ENCODE measurements at regions not wholly inside any gene's neighbourhood (a gene's known extent, or its start where the extent isn't known, plus 50 kb on each side); places are given as distances from the start of the nearest gene placed in this dataset.

GRCh38 chr3:170730071-170730812, 139.8 kb downstream of the RPL22L1 start:
- intact Hi-C loops (cut with micrococcal nuclease), result no loop called here

DNA sequence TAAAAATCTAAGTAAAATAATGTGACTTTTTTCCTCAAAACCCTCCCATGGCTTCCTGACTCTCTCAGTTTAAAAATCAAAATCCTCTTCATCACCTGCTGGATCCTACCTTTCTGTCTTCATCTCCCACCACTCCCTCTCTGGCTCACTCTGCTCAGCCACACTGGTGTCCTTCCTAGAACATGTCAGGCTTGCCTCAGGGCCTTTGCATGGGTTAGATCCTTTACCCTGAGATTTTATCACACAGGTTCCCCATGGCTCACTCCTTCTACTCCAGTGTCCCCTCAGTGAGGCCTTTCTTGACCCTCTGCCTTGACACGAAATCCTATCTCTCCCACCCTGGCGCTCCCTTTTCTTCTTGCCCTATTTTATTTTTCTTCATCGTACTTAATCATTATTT, 141.8 kb downstream of the RPL22L1 start:
- Histone ChIP-seq H3K4me3 (replicated peaks in 1 of 3; ENCODE audit: low read depth in 2 of 3, low read length in 3 of 3) (no peak overlapping the region), H3K9me3 (replicated peaks in 1 of 2; ENCODE audit: control insufficient read depth in 1 of 2, insufficient read depth in 1 of 2, low read length in 2 of 2) (no peaks in the 10 kb centered on the region), H3K4me2 (replicated peaks; ENCODE audit: extremely low read depth, low read length, poor library complexity, severe bottlenecking) (no peak overlapping the region), H3K9ac (ENCODE audit: insufficient read depth, low read length, poor library complexity, severe bottlenecking) (no peak overlapping the region), H3K79me2 (ENCODE audit: insufficient read depth, low read length) (no peaks in the 10 kb centered on the region), H3K4me1 (ENCODE audit: control insufficient read depth in 1 of 2, insufficient read depth in 2 of 2, low read length in 2 of 2) (peaks cover 8 to 10% of the 10 kb centered on the region in 2 donors), H3K27ac (ENCODE audit: low read depth in 1 of 2, low read length in 2 of 2) (no peak overlapping the region), H3K27me3 (ENCODE audit: control insufficient read depth in 2 of 2, insufficient read depth in 2 of 2, low read length in 2 of 2) (no peaks in the 10 kb centered on the region), H3K36me3 (replicated peaks in 1 of 2; ENCODE audit: control insufficient read depth in 1 of 2, insufficient read depth in 2 of 2, low read length in 2 of 2) (no peaks in the 10 kb centered on the region), H2AFZ (ENCODE audit: insufficient read depth, low read depth, low read length, poor library complexity, severe bottlenecking) (no peak overlapping the region), H4K20me1 (ENCODE audit: insufficient read depth, low read length) (no peaks in the 10 kb centered on the region)
- no peak overlapping the region for H3K4me3 Mint-ChIP-seq
- TF ChIP-seq, protein P1, sequence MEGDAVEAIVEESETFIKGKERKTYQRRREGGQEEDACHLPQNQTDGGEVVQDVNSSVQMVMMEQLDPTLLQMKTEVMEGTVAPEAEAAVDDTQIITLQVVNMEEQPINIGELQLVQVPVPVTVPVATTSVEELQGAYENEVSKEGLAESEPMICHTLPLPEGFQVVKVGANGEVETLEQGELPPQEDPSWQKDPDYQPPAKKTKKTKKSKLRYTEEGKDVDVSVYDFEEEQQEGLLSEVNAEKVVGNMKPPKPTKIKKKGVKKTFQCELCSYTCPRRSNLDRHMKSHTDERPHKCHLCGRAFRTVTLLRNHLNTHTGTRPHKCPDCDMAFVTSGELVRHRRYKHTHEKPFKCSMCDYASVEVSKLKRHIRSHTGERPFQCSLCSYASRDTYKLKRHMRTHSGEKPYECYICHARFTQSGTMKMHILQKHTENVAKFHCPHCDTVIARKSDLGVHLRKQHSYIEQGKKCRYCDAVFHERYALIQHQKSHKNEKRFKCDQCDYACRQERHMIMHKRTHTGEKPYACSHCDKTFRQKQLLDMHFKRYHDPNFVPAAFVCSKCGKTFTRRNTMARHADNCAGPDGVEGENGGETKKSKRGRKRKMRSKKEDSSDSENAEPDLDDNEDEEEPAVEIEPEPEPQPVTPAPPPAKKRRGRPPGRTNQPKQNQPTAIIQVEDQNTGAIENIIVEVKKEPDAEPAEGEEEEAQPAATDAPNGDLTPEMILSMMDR (IDR thresholded peaks at IDR 0.05), result no peak
- intact Hi-C loops (cut with micrococcal nuclease), result no loop called here
- DNase-seq, result no peak
- no peaks in the 10 kb centered on the region for H3K36me3 Mint-ChIP-seq
- WGBS (ENCODE audit: insufficient coverage), result no CpG with 5 or more reads among the region's 3 CpGs
- no peak overlapping the region for H3K27ac Mint-ChIP-seq
- H3K9me3 Mint-ChIP-seq, result peaks cover 0 to 3% (median 0%) of the 10 kb centered on the region in 7 donors
- H3K4me1 Mint-ChIP-seq, result peaks cover 14% of the 10 kb centered on the region
- H3K27me3 Mint-ChIP-seq (ENCODE audit: low read depth in 3 of 3), result no peaks in the 10 kb centered on the region

More at GRCh38 chr3:170730071-170730812, 139.8 kb downstream of the RPL22L1 start:
- Histone ChIP-seq H2AFZ (ENCODE audit: insufficient read depth, low read depth, low read length, poor library complexity, severe bottlenecking) (no peak overlapping the region), H3K4me3 (replicated peaks in 1 of 3; ENCODE audit: low read depth in 2 of 3, low read length in 3 of 3) (no peak overlapping the region), H3K27me3 (ENCODE audit: control insufficient read depth in 2 of 2, insufficient read depth in 2 of 2, low read length in 2 of 2) (no peaks in the 10 kb centered on the region), H3K9me3 (replicated peaks in 1 of 2; ENCODE audit: control insufficient read depth in 1 of 2, insufficient read depth in 1 of 2, low read length in 2 of 2) (no peaks in the 10 kb centered on the region), H3K79me2 (ENCODE audit: insufficient read depth, low read length) (no peaks in the 10 kb centered on the region), H3K4me2 (replicated peaks; ENCODE audit: extremely low read depth, low read length, poor library complexity, severe bottlenecking) (no peak overlapping the region), H4K20me1 (ENCODE audit: insufficient read depth, low read length) (no peaks in the 10 kb centered on the region), H3K4me1 (ENCODE audit: control insufficient read depth in 1 of 2, insufficient read depth in 2 of 2, low read length in 2 of 2) (peaks cover 4 to 10% of the 10 kb centered on the region in 2 donors), H3K9ac (ENCODE audit: insufficient read depth, low read length, poor library complexity, severe bottlenecking) (no peak overlapping the region), H3K36me3 (replicated peaks in 1 of 2; ENCODE audit: control insufficient read depth in 1 of 2, insufficient read depth in 2 of 2, low read length in 2 of 2) (no peaks in the 10 kb centered on the region), H3K27ac (ENCODE audit: low read depth in 1 of 2, low read length in 2 of 2) (no peak overlapping the region)
- Mint-ChIP-seq H3K27ac (no peak overlapping the region), H3K27me3 (ENCODE audit: low read depth in 3 of 3) (peaks cover 0 to 3% (median 2%) of the 10 kb centered on the region in 3 donors), H3K4me1 (peaks cover under 1% of the 10 kb centered on the region), H3K36me3 (no peaks in the 10 kb centered on the region), H3K9me3 (peaks cover 0 to 4% (median 1%) of the 10 kb centered on the region in 7 donors), H3K4me3 (no peak overlapping the region)
- TF ChIP-seq, protein P1 (IDR thresholded peaks at IDR 0.05), result no peak
- DNase-seq, result no peak
- WGBS (ENCODE audit: insufficient coverage), result 100% methylated on average over 3 of the region's 4 CpGs
